Ramos (cell line): ENCODE measurements at regions not wholly inside any gene's neighbourhood (a gene's known extent, or its start where the extent isn't known, plus 50 kb on each side); places are given as distances from the start of the nearest gene placed in this dataset.
"Not testable (repeated sequence)": the region's sequence is repeated elsewhere in the genome, so short reads cannot be mapped to it uniquely, and the experiment has no call there.

Experiments used
- in situ Hi-C: fragments of 300-500 bp; cut with MboI; formaldehyde crosslinking; loops from one replicate; pipeline ENCODE4 v1.14.3; 2022; ENCODE audit warnings: low sequenced_read_pairs; ENCODE audit not compliant: unreplicated experiment

DNA sequence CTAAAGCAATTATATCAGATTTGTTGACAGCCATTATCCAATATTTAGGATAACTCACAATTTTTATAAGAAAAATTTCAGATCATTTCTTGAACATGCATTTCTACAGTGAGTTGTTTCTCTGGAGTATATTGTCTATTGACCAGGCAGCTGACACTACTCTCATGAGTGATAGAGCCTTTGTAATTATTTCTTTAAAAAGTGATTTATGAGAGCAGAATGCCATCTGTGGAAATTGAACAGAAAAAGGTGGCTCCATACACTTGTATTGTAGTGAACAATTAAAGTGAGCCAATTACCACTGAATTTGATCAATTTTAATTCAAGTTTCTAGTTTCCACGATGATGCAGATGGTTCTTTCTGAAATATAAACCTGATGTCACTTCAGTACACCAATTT, 855.4 kb downstream of the TAF11L14 start:
- in situ Hi-C loops, result no loop called here

DNA sequence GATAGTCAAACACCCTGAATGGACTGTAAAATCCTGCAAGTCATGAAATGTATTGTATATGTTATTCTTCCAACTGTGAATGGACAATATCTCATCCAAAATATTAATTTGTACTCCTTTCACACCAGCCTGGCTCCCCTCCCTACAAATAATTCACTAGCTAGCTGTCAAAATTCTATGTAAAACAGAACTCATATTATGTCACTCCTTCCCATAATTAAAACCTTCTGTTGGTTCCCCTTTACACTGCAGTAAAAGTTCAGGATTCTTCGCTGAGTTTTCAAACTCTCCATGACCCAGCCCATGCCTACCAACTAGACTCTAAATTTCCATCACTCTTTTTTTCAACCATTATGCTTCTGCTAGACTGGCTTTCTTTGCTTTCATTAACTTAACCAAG, 857.1 kb downstream of the TAF11L14 start:
- in situ Hi-C loops, result no loop called here

DNA sequence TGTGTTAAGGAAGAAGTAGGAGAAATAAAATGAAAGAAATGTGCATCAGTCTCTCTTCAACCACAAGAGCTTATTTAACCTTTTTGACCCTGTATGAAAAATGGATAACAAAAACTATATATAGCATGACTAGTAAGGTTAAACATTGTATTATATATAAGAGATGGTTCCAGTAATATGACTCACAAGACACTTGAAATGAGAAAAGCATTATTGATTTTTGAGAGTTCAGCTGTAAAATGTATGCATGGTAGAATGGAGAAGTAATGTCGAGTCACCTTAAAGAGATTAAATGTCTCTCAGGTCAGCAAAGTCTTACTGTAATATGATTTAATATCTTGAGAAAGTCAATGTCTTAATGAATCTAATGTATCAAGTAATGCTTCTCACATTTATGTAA, 860.9 kb downstream of the TAF11L14 start:
- in situ Hi-C loops, result no loop called here

DNA sequence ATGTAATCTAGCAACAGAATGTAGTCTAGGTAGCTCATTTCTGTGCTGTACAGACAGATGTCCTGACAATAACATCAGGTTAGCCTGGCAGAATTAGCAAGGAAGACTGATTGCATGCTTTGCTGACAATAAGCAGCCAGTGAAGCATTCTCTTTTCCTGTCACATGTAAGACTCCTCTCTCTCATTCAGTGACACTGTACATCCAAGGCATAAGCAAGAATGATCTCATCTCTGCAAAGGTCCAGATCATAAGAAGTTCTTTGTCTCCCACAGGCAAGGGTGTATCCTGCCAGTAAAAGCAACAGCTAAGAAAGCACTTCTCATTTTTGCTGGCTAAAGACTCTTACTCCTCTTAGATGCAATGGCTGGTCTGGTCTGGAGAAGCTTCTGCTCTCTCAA, 861.8 kb downstream of the TAF11L14 start:
- in situ Hi-C loops, result no loop called here

GRCh38 chr5:18497089-18497488, 862.8 kb downstream of the TAF11L14 start:
- in situ Hi-C loops, result no loop called here

GRCh38 chr5:18503797-18504328, 869.6 kb downstream of the TAF11L14 start:
- in situ Hi-C loops, result no loop called here

- in situ Hi-C loops, result no loop called here
Measured at GRCh38 chr5:18507114-18507513, 872.9 kb downstream of the TAF11L14 start.

DNA sequence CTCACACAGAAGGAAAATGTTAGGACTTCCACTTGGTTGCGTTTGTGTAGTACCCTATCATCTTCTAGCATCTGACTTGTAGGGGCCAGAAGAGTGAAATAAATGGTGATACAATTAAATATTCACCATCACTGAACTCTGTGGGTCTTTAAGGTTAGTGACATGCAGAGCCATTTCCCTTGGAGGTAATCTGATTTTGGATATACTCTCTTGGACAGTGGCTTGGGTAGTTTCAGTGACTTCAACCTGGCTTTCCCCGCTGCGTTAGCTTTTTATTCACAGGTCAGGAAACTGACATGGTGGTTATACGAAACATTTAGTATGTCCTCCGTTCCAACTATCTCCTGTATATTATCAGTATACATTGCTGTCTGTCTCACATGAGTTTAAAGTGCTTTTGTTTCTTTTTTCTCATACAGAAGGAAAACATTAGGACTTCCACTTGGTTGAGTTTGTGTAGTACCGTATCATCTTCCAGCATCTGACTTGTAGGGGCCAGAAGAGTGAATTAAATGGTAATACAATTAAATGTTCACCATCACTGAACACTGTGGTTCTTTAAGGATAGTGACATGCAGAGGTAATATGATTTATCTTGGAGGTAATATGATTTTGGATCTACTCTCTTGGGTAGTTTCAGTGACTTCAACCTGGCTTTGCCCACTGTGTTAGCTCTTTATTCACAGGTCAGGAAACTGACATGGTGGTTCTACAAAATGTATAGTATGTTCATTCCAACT, 883.6 kb downstream of the TAF11L14 start:
- in situ Hi-C loops, result no loop called here

DNA sequence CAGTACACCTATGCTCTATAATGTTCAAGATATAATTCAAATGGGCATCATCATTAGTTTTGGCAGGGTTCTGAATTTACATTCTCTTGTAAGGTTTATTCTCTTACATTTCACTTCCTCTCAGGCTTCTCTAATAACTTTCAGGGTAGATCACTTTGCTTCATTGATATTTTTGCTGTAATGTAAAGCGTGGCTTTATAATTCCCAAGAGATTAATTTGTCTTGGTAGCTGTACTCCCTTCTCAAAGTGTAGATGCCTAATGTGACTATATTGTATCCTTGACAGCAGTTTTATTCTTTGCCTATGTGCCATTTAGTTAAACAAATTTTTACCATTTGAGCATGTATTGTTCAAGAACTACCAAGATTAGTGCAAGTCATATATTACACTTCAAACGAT, 889.1 kb downstream of the TAF11L14 start:
- in situ Hi-C loops, result no loop called here

GRCh38 chr5:18526792-18527405, 892.6 kb downstream of the TAF11L14 start:
- in situ Hi-C loops, result no loop called here

GRCh38 chr5:18533137-18533536, 898.9 kb downstream of the TAF11L14 start:
- in situ Hi-C loops, result no loop called here

- in situ Hi-C loops, result no loop called here
Measured at GRCh38 chr5:18534119-18534518, 899.9 kb downstream of the TAF11L14 start.

DNA sequence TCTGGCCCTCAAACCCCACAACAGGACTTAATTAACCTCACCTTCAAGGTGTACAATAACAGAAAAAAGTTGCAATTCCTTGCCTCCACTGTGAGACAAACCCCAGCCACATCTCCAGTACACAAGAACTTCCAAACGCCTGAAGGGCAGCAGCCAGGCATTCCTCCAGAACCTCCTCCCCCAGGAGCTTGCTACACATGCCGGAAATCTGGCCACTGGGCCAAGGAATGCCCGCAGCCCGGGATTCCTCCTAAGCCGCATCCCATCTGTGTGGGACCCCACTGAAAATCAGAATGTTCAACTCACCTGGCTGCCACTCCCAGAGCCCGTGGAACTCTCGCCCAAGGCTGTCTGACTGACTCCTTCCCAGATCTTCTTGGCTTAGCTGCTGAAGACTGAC, 901.5 kb downstream of the TAF11L14 start:
- in situ Hi-C loops, result not testable (repeated sequence)

DNA sequence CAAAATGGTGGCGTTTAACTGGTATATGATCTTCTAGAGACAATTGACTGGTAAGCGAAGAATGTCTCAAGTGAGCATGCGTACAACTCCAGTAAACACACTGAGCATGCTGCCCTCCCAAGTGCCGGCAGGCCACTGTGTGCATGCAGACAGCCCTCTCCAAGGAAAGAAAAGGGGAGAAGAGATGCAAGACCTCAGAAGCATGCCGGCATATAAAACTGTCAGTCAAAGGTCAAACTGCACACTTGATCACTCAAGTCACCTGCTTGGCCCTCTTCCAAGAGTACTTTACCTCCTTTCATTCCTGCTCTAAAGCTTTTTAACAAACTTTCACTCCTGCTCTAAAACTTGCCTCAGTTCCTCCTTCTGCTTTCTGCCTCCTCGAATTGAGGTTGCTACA, 910.2 kb downstream of the TAF11L14 start:
- in situ Hi-C loops, result no loop called here

DNA sequence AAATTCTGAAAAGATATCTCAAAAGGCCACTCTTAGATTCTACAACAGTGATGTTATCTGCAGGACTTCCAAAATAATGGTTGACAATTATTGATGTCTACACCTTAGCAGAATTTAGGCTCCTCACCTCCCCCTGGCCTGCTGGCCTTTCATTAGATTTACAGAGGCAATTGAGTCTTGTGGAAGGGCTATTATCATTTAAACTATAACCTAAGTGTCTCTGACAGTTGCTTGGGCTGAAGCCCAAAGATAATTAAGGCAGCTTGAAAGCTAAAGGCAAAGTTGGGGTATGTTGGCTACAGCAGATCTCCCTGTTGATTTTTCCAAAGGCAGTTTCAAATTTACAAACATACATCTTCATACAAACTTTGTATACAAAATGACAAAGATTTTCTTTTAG, 912.3 kb downstream of the TAF11L14 start:
- in situ Hi-C loops, result no loop called here

GRCh38 chr5:18551716-18552115, 917.5 kb downstream of the TAF11L14 start:
- in situ Hi-C loops, result no loop called here

- in situ Hi-C loops, result no loop called here
Measured at GRCh38 chr5:18553269-18553668, 919.0 kb downstream of the TAF11L14 start.

DNA sequence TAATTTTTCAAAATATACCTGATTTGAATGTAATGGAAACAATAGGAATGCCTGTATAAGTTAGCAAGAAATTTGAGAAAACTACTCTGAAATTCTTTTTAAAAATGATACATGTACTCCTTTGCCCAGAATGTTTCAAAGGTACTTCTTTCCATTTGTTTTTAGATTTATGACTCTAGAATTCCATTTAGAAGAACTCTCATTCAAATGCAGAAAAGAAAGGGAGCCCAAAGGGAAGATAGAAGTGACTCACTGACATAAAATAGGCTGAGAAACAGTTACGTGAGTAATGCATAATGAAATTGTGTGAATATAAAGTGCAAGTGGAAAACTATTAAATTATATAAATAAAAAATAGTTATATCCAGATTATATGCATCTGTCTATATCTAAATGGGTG, 926.3 kb downstream of the TAF11L14 start:
- in situ Hi-C loops, result no loop called here

GRCh38 chr5:18563853-18564252, 929.6 kb downstream of the TAF11L14 start:
- in situ Hi-C loops, result no loop called here

DNA sequence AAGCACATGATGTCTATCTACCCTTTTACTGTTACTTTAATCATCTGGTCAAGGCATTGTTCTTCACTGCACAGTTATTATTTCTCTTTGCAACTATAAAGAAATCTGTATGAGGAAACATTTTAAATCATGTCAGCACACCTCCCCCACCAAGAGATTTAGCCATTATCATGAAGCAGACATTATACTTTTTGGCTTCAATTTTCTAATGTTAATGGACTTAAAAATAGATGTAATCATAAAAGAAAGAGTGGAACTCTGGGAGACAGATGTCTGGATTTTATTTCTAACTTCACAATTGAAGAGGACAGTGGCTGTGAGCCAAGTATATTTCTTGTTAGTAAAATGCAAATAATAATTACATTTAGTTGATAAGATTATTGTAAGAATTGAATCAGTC, 932.4 kb downstream of the TAF11L14 start:
- in situ Hi-C loops, result no loop called here

DNA sequence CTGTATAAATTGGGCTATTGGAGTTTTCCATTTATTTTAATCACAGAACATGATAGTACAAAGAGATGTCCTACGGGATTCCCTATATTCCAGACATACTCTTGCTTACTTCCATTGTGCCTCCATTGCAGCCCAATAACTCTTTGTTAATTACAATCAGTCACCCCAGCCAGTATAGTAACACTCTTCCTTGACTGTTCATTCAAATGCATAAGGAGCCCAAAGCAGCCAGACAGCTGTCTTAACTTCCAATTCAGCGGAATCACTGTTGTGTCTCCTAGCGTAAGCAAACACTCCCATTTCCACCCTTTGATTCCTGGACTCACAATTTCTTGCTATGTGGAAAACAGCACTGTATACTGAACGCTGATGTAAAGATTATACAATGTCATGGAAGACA, 942.3 kb downstream of the TAF11L14 start:
- in situ Hi-C loops, result no loop called here

DNA sequence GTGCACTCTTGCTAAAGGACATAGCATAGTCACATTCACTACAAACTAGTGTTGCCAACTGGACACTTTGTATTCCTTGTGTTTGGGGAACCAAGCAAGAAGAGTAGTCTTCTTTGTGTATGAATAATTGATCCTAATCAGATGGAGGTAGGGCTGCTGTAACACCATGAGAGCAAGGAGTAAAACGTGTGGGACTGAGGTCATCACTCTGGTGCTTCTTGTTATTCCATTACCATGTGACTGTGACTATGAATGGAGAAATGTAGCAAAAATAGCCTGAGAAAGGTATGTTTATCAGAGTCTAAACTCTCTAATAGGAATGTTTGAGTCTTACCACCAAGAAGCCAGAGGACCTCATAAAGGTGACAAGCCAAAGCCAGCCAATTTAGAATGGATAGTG, 966.9 kb downstream of the TAF11L14 start:
- in situ Hi-C loops, result no loop called here
